ENCODE measurements at regions not wholly inside any gene's neighbourhood (a gene's known extent, or its start where the extent isn't known, plus 50 kb on each side); places are given as distances from the start of the nearest gene placed in this dataset.

DNA sequence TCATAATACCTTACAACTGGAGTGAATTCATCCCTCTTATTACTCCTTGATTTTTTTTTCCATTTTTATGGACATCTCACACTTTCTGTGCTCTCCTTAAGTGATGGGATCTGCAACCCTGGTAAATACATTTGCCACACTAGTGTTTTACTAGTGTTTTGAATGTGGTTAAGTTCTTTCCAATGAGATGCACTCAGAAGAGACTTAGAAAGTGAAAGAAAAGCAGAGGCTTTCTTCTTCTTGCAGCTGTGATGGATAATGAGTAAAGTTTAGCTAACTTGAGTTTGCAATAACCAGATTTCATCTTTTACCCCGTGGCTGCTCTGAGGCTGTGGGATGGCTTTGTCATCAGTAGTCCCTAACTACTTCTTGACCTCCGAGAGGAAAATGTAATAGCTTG lies 1248.4 kb downstream of the NSUN3 start:
- H3K27me3 ChIP-seq: no peaks in the 10 kb centered on the region
- no peak for DNase-seq
- intact Hi-C loops (cut with DNase I; ENCODE audit: low total_unique reads): no loop called here
- no peaks in the 10 kb centered on the region for H3K4me1 ChIP-seq
- no peak overlapping the region for H3K27ac ChIP-seq
- H3K4me3 ChIP-seq: no peak overlapping the region
- H3K36me3 ChIP-seq: no peaks in the 10 kb centered on the region
- TF ChIP-seq, protein P1, sequence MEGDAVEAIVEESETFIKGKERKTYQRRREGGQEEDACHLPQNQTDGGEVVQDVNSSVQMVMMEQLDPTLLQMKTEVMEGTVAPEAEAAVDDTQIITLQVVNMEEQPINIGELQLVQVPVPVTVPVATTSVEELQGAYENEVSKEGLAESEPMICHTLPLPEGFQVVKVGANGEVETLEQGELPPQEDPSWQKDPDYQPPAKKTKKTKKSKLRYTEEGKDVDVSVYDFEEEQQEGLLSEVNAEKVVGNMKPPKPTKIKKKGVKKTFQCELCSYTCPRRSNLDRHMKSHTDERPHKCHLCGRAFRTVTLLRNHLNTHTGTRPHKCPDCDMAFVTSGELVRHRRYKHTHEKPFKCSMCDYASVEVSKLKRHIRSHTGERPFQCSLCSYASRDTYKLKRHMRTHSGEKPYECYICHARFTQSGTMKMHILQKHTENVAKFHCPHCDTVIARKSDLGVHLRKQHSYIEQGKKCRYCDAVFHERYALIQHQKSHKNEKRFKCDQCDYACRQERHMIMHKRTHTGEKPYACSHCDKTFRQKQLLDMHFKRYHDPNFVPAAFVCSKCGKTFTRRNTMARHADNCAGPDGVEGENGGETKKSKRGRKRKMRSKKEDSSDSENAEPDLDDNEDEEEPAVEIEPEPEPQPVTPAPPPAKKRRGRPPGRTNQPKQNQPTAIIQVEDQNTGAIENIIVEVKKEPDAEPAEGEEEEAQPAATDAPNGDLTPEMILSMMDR (IDR thresholded peaks at IDR 0.05): no peak
- no peak for TF ChIP-seq POLR2A (IDR thresholded peaks at IDR 0.05)
- no peaks in the 10 kb centered on the region for H3K9me3 ChIP-seq

GRCh38 chr3:95312650-95313049 lies 1249.8 kb downstream of the NSUN3 start:
- DNase-seq: no peak
- TF ChIP-seq POLR2A (IDR thresholded peaks at IDR 0.05): no peak
- TF ChIP-seq, protein P1 (IDR thresholded peaks at IDR 0.05): no peak
- no peaks in the 10 kb centered on the region for H3K9me3 ChIP-seq
- intact Hi-C loops (cut with DNase I; ENCODE audit: low total_unique reads): no loop called here
- H3K27me3 ChIP-seq: no peaks in the 10 kb centered on the region
- H3K4me1 ChIP-seq: no peaks in the 10 kb centered on the region
- no peak overlapping the region for H3K4me3 ChIP-seq
- no peak overlapping the region for H3K27ac ChIP-seq
- H3K36me3 ChIP-seq: no peaks in the 10 kb centered on the region

DNA sequence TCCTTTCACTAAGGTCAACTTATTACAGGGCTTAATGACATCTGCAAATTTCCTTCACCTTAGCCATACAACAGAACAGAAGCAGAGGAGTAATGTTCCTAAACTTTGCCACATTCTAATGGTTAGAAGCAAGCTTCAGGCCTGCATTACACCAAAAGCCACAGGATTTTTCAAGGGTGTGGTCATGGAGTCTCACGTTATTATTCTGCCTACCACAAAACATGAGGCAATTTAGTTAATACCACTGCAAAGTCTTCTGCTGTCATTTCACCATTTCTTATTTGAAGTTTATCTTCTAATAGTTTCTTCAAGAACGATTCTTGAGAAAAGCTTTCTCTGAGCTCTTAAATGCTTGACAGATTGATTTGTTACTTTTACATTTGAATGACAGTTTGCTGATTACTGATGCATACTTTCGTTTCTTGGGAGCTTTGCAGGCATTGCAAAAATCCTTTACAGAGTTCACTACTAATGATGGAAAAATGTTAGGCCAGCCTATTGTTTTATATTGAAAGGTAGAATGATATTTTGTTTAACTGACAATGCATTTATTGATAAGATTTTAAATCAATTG lies 1257.1 kb downstream of the NSUN3 start:
- TF ChIP-seq POLR2A (IDR thresholded peaks at IDR 0.05): no peak
- TF ChIP-seq, protein P1 (IDR thresholded peaks at IDR 0.05): no peak

DNA sequence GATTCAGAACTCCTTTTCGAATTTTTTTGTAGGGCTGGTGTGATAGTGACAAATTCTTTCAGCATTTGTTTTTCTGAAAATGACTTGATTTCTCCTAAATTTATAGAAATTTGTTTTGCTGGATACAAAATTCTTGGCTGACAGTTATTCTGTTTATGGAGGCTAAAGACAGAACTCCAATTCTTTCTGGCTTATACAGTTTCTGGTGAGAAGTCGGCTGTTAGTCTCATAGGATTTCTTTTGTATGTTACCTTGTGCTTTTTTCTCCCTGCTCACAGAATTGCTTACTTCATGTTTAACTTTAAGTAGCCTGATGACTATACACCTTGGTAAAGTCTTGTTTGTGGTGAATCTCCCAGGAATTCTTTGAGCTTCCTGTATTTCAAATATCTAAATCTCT lies 1264.6 kb downstream of the NSUN3 start:
- Histone ChIP-seq H3K9me3 (no peaks in the 10 kb centered on the region), H3K36me3 (peaks cover 0 to 2% of the 10 kb centered on the region in 2 donors), H3K4me1 (no peaks in the 10 kb centered on the region), H3K4me3 (no peak overlapping the region), H3K27ac (no peak overlapping the region), H3K27me3 (no peaks in the 10 kb centered on the region)
- no peak for TF ChIP-seq POLR2A (IDR thresholded peaks at IDR 0.05)
- TF ChIP-seq, protein P1 (IDR thresholded peaks at IDR 0.05): no peak
- DNase-seq: no peak
- intact Hi-C loops (cut with DNase I; ENCODE audit: low total_unique reads): no loop called here

More for the DNA sequence above, 1257.1 kb downstream of the NSUN3 start:
- intact Hi-C loops (cut with DNase I; ENCODE audit: low total_unique reads): no loop called here
- H3K9me3 ChIP-seq: no peaks in the 10 kb centered on the region
- H3K4me3 ChIP-seq: no peak overlapping the region
- H3K27me3 ChIP-seq: no peaks in the 10 kb centered on the region
- H3K27ac ChIP-seq: no peak overlapping the region
- H3K36me3 ChIP-seq: no peaks in the 10 kb centered on the region
- H3K4me1 ChIP-seq: no peaks in the 10 kb centered on the region
- DNase-seq: no peak

- no peaks in the 10 kb centered on the region for H3K27me3 ChIP-seq
- no peak for DNase-seq
- intact Hi-C loops (cut with DNase I; ENCODE audit: low total_unique reads): no loop called here
- TF ChIP-seq, protein P1 (IDR thresholded peaks at IDR 0.05): no peak
- TF ChIP-seq POLR2A (IDR thresholded peaks at IDR 0.05): no peak
- no peaks in the 10 kb centered on the region for H3K4me1 ChIP-seq
- peaks cover 0 to 2% of the 10 kb centered on the region in 2 donors for H3K9me3 ChIP-seq
- no peak overlapping the region for H3K27ac ChIP-seq
- H3K36me3 ChIP-seq: peaks cover 0 to 2% of the 10 kb centered on the region in 2 donors
- H3K4me3 ChIP-seq: no peak overlapping the region
Measured at GRCh38 chr3:95333826-95334225, 1271.0 kb downstream of the NSUN3 start.
